ES-I3 (cell line): ENCODE measurements at regions not wholly inside any gene's neighbourhood (a gene's known extent, or its start where the extent isn't known, plus 50 kb on each side); places are given as distances from the start of the nearest gene placed in this dataset.

ENCODE experiments used
- H3K36me3 ChIP-seq: 2 replicates; pipeline ENCODE4 v1.6.1; 2013; ENCODE audit warnings: mild to moderate bottlenecking, low read length, control low read depth, moderate library complexity; ENCODE audit not compliant: insufficient read depth
- H3K4me1 ChIP-seq: 2 replicates; pipeline ENCODE4 v1.6.1; 2013; ENCODE audit warnings: mild to moderate bottlenecking, control low read depth, low read length; ENCODE audit not compliant: insufficient read depth
- H3K9ac ChIP-seq: 2 replicates; pipeline ENCODE4 v1.6.1; 2013; ENCODE audit warnings: low read depth, mild to moderate bottlenecking, low read length, moderate library complexity
- H3K9me3 ChIP-seq: 2 replicates; pipeline ENCODE4 v1.6.1; 2013; ENCODE audit warnings: mild to moderate bottlenecking, low read length, moderate library complexity; ENCODE audit not compliant: control insufficient read depth, insufficient read depth

- H3K9me3 ChIP-seq, result peaks cover 5% of the 10 kb centered on the region
- no peaks in the 10 kb centered on the region for H3K36me3 ChIP-seq
- H3K9ac ChIP-seq, result no peak overlapping the region
Measured at GRCh38 chr6:169997930-169998218, 246.5 kb downstream of the ERMARD start.

GRCh38 chr6:169997187-169997929, 245.9 kb downstream of the ERMARD start:
- Histone ChIP-seq H3K9ac (no peak overlapping the region), H3K9me3 (peaks cover 4% of the 10 kb centered on the region), H3K4me1 (no peaks in the 10 kb centered on the region), H3K36me3 (no peaks in the 10 kb centered on the region)

More at GRCh38 chr6:169997930-169998218, 246.5 kb downstream of the ERMARD start:
- no peaks in the 10 kb centered on the region for H3K4me1 ChIP-seq

- H3K4me1 ChIP-seq, result no peaks in the 10 kb centered on the region
- H3K9me3 ChIP-seq, result peaks cover 3% of the 10 kb centered on the region
- H3K36me3 ChIP-seq, result no peaks in the 10 kb centered on the region
- no peak overlapping the region for H3K9ac ChIP-seq
Measured at GRCh38 chr6:169996378-169997051, 245.1 kb downstream of the ERMARD start.

GRCh38 chr6:169994739-169995138, 243.3 kb downstream of the ERMARD start:
- Histone ChIP-seq H3K36me3 (no peaks in the 10 kb centered on the region), H3K9ac (no peak overlapping the region), H3K4me1 (no peaks in the 10 kb centered on the region), H3K9me3 (no peaks in the 10 kb centered on the region; the same call in 1 of the 2 replicates)

GRCh38 chr6:169993861-169994481, 242.5 kb downstream of the ERMARD start:
- no peak overlapping the region for H3K9ac ChIP-seq
- no peaks in the 10 kb centered on the region for H3K36me3 ChIP-seq
- no peaks in the 10 kb centered on the region; the same call in 1 of the 2 replicates for H3K9me3 ChIP-seq
- H3K4me1 ChIP-seq, result no peaks in the 10 kb centered on the region

GRCh38 chr6:169991913-169992312, 240.5 kb downstream of the ERMARD start:
- no peak overlapping the region for H3K9ac ChIP-seq
- H3K9me3 ChIP-seq, result no peaks in the 10 kb centered on the region
- H3K4me1 ChIP-seq, result no peaks in the 10 kb centered on the region
- H3K36me3 ChIP-seq, result no peaks in the 10 kb centered on the region

DNA sequence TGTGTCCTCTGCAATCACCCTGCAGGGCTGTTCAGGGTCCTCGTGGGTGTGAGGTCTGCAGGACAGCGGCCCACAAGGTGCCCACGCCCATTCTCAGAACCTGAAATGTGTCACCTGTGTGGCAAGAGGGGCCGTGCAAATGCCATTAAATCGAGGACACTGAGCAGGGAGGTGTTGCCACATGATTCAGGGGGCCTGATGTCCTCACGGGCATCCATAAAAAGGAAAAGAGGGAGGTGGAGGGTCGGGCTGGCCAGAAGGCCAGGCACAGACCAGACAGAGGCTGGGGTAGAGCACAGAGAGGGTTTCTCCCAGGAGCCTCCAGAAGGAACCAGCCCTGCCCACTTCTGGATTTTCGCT, 239.6 kb downstream of the ERMARD start:
- H3K4me1 ChIP-seq, result no peaks in the 10 kb centered on the region
- H3K9me3 ChIP-seq, result no peaks in the 10 kb centered on the region
- no peaks in the 10 kb centered on the region for H3K36me3 ChIP-seq
- no peak overlapping the region for H3K9ac ChIP-seq

GRCh38 chr6:169990095-169991030, 238.9 kb downstream of the ERMARD start:
- no peak overlapping the region for H3K9ac ChIP-seq
- H3K36me3 ChIP-seq, result no peaks in the 10 kb centered on the region
- no peaks in the 10 kb centered on the region for H3K9me3 ChIP-seq
- H3K4me1 ChIP-seq, result no peaks in the 10 kb centered on the region

DNA sequence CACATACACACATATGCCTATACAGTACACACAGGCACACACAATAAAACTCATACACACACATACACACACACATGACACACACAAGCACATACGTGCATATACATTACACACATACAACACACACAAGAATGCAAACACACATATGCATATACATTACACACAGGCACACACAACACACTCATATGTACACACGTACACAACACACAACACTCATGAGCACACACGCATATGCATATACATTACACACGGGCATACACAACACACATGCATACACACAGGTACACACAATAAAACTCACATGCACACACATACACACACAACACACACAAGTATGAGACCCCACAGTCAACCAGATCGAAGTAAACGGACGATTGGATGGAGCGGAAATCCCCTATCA, 238.2 kb downstream of the ERMARD start:
- Histone ChIP-seq H3K4me1 (no peaks in the 10 kb centered on the region), H3K9me3 (no peaks in the 10 kb centered on the region), H3K36me3 (no peaks in the 10 kb centered on the region), H3K9ac (no peak overlapping the region)

DNA sequence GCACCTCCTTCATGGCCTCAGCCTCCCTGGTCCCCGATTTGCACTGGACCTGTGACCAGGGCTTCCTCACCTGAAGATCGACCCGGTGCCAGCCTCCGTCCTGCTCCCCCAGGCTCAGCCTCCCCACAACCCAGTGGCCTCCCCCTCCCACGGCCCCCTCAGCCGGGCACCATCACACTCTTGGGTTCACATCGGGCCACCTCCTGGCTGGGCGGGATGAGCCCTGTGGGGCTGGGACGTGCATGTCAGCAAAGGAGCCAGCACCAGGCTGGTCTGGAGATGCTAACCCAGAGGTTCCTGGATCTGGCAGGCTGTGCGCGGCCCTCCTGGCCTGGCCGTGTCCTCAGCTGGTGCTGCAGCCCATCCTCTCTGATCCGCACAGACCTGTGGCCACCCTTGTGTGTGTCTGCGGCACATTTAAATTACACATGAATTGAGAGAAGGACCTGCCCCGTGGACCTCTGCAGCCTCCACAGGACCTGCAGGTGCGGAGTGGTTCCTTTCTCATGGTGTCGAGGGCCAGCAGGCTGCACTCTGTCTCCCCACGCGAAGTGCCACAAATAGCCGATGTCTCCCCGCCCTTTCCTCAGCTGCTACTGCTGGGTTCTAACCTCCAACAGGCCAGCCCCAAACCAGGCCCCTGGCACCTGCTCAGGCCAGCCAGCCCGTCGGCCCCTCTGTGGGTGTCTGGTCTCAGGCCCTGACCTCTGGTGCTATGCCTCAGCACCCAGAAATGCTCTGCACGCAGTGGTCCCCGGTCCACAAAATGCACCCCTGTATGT, 237.5 kb downstream of the ERMARD start:
- Histone ChIP-seq H3K36me3 (no peaks in the 10 kb centered on the region), H3K4me1 (no peaks in the 10 kb centered on the region), H3K9me3 (no peaks in the 10 kb centered on the region), H3K9ac (no peak overlapping the region)

GRCh38 chr6:169986848-169987498, 235.6 kb downstream of the ERMARD start:
- Histone ChIP-seq H3K9ac (no peak overlapping the region), H3K9me3 (no peaks in the 10 kb centered on the region), H3K36me3 (no peaks in the 10 kb centered on the region), H3K4me1 (no peaks in the 10 kb centered on the region)

DNA sequence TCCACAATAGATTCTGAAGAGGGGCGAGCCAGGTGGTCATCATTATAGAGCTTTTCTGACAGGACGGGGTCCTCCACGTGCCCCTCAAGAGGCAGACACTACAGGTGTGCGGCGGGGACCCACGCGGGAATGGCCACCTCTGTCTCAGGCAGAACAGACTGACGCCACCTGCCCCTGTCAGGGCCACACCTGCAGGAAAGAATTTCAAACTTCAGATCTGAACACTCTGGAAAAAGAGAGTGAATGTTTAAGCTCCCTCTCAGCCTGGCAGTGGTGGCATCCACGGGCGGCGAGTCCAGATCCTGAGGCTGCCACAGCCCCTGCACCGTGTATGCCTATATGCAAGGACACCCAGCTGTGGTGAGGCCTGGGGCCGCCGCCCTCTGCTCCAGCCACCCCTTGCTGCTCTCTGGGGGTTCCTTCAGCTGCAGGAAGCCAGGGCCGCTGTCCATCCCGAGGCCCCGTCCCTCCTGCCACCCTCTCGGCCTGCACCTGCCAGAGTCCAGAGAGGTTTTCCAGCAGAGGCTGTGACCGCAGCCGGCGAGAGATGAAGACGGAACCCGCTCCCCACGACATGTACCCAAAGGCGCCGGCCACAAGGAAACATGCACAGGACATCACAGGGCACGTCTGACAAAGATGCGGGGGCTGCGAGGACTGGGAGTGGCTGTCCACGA, 234.9 kb downstream of the ERMARD start:
- Histone ChIP-seq H3K9me3 (no peaks in the 10 kb centered on the region), H3K4me1 (no peaks in the 10 kb centered on the region), H3K36me3 (no peaks in the 10 kb centered on the region), H3K9ac (no peak overlapping the region)
